ENCODE measurements at regions not wholly inside any gene's neighbourhood (a gene's known extent, or its start where the extent isn't known, plus 50 kb on each side); places are given as distances from the start of the nearest gene placed in this dataset.

DNA sequence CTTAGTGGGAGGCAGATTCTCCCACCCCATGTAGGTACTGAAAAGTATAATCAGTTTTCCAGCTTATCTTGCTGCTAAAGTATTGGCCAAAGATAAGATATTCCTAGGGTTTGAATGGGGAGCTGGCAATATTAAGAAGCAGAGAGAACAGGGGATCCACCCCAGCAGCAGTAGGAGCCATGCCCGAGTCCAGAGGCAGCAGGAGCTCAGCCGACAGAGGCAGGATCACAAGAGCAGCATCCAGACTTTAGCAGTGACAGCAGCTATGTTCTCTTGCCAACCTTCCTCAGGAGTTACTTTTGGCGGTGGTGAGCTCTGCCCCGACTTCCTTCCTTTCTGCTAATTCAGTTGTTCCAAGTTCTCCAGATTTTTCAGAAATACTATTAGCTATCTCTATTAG is 224.5 kb downstream of the GADD45G start:
- H4K20me1 ChIP-seq (ENCODE audit: insufficient read depth) = no peaks in the 10 kb centered on the region
- POLR2A ChIA-PET = no interaction called here
- RAD21 ChIA-PET (ENCODE audit: low non-redundant PET in 1 of 2, low total read pairs in 2 of 2, uncharacterized antibody in 2 of 2, unreplicated experiment in 2 of 2) = no interaction called here
- intact Hi-C loops (cut with micrococcal nuclease) = no loop called here
- H2AFZ ChIP-seq (ENCODE audit: low read depth, low read length, poor library complexity, severe bottlenecking) = no peak overlapping the region
- no peaks in the 10 kb centered on the region for H3K36me3 ChIP-seq (ENCODE audit: control insufficient read depth in 1 of 2, insufficient read depth in 2 of 2, low read length in 2 of 2)
- TF ChIP-seq FOSL1 (IDR thresholded peaks at IDR 0.05; ENCODE audit: low read depth) (no peak), YY1 (IDR thresholded peaks at IDR 0.05; ENCODE audit: extremely low read depth, insufficient replicate concordance, low read depth, low read length) (no peak), ZFX (IDR thresholded peaks at IDR 0.05) (no peak), SP1 (IDR thresholded peaks at IDR 0.05; ENCODE audit: low read depth) (no peak), EZH2phosphoT487 (IDR thresholded peaks at IDR 0.05; ENCODE audit: borderline replicate concordance) (no peak), JUND (IDR thresholded peaks at IDR 0.05) (no peak), ZNF274 (IDR thresholded peaks at IDR 0.05; ENCODE audit: low read depth, low read length) (no peak), EGR1 (IDR thresholded peaks at IDR 0.05; ENCODE audit: low read depth) (no peak), RAD21 (IDR thresholded peaks at IDR 0.05; ENCODE audit: low read depth) (no peak), EZH2 (IDR thresholded peaks at IDR 0.05) (no peak), POLR2A (IDR thresholded peaks at IDR 0.05; ENCODE audit: borderline replicate concordance, extremely low read depth, insufficient read depth, insufficient read length) (no peak)
- TF ChIP-seq, protein P1, sequence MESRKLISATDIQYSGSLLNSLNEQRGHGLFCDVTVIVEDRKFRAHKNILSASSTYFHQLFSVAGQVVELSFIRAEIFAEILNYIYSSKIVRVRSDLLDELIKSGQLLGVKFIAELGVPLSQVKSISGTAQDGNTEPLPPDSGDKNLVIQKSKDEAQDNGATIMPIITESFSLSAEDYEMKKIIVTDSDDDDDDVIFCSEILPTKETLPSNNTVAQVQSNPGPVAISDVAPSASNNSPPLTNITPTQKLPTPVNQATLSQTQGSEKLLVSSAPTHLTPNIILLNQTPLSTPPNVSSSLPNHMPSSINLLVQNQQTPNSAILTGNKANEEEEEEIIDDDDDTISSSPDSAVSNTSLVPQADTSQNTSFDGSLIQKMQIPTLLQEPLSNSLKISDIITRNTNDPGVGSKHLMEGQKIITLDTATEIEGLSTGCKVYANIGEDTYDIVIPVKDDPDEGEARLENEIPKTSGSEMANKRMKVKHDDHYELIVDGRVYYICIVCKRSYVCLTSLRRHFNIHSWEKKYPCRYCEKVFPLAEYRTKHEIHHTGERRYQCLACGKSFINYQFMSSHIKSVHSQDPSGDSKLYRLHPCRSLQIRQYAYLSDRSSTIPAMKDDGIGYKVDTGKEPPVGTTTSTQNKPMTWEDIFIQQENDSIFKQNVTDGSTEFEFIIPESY (IDR thresholded peaks at IDR 0.05; ENCODE audit: extremely low read depth, insufficient replicate concordance, low read length) = no peak
- TF ChIP-seq, protein P2, sequence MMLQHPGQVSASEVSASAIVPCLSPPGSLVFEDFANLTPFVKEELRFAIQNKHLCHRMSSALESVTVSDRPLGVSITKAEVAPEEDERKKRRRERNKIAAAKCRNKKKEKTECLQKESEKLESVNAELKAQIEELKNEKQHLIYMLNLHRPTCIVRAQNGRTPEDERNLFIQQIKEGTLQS (IDR thresholded peaks at IDR 0.05) = no peak
- CTCF ChIA-PET = no interaction called here
- H3K9ac ChIP-seq (ENCODE audit: low read length) = no peak overlapping the region
- no peaks in the 10 kb centered on the region for H3K79me2 ChIP-seq (ENCODE audit: insufficient read depth, low read length)
- no peak overlapping the region for H3K4me2 ChIP-seq (ENCODE audit: low read length)
- no peaks in the 10 kb centered on the region for H3K4me1 ChIP-seq (ENCODE audit: control insufficient read depth in 1 of 2, insufficient read depth in 2 of 2, low read length in 2 of 2)
- no TSS peak for BruUV-seq (replicated peaks)
- no peaks in the 10 kb centered on the region for H3K9me2 ChIP-seq (ENCODE audit: insufficient read depth)
- H3K4me3 ChIP-seq (replicated peaks in 1 of 2; ENCODE audit: low read depth in 1 of 2, low read length in 2 of 2) = no peak overlapping the region
- no peaks in the 10 kb centered on the region for H3K9me3 ChIP-seq (ENCODE audit: control insufficient read depth in 1 of 2, insufficient read depth in 1 of 2, low read depth in 1 of 2, low read length in 2 of 2)
- H3K27me3 ChIP-seq (ENCODE audit: insufficient read depth, low read length) = peaks cover 19% of the 10 kb centered on the region
- ATAC-seq = no peak
- DNase-seq (ENCODE audit: low read depth, low spot score) = no peak
- H3K27ac ChIP-seq (ENCODE audit: low read depth, low read length) = no peak overlapping the region
